Keratinocyte (primary cell): ENCODE measurements at regions not wholly inside any gene's neighbourhood (a gene's known extent, or its start where the extent isn't known, plus 50 kb on each side); places are given as distances from the start of the nearest gene placed in this dataset.

Source experiments
- EZH2 ChIP-seq: IDR thresholded peaks from one replicate; pipeline ENCODE4 v1.6.1; 2012; ENCODE audit warnings: inconsistent platforms, mild to moderate bottlenecking, low read length, moderate library complexity
- TF ChIP-seq, protein P1 (sequence below), 3 experiments: IDR thresholded peaks in 1 of 3; conservative IDR thresholded peaks in 1 of 3; optimal IDR thresholded peaks in 1 of 3; 2 replicates in 2 of 3; 3 replicates in 1 of 3; pipeline versions ENCODE3 to v1.5.1; 2011; ENCODE audit warnings: low read length in 3 of 3, mild to moderate bottlenecking in 3 of 3, moderate library complexity in 2 of 3, control low read depth in 1 of 3, inconsistent platforms in 1 of 3; ENCODE audit not compliant: insufficient read depth in 2 of 3; ENCODE audit errors: extremely low read depth in 1 of 3

- TF ChIP-seq, protein P1, sequence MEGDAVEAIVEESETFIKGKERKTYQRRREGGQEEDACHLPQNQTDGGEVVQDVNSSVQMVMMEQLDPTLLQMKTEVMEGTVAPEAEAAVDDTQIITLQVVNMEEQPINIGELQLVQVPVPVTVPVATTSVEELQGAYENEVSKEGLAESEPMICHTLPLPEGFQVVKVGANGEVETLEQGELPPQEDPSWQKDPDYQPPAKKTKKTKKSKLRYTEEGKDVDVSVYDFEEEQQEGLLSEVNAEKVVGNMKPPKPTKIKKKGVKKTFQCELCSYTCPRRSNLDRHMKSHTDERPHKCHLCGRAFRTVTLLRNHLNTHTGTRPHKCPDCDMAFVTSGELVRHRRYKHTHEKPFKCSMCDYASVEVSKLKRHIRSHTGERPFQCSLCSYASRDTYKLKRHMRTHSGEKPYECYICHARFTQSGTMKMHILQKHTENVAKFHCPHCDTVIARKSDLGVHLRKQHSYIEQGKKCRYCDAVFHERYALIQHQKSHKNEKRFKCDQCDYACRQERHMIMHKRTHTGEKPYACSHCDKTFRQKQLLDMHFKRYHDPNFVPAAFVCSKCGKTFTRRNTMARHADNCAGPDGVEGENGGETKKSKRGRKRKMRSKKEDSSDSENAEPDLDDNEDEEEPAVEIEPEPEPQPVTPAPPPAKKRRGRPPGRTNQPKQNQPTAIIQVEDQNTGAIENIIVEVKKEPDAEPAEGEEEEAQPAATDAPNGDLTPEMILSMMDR (optimal IDR thresholded peaks at IDR 0.05 in 1 of 3, IDR thresholded peaks at IDR 0.05 in 1 of 3, conservative IDR thresholded peaks at IDR 0.05 in 1 of 3; ENCODE audit: extremely low read depth in 1 of 3, insufficient read depth in 2 of 3, low read length in 3 of 3), result no peak
- no peak for TF ChIP-seq EZH2
Observed at GRCh38 chr12:47558625-47559345, 147.0 kb downstream of the RPAP3 start.
